ENCODE measurements at regions not wholly inside any gene's neighbourhood (a gene's known extent, or its start where the extent isn't known, plus 50 kb on each side); places are given as distances from the start of the nearest gene placed in this dataset.

GRCh38 chr20:60794674-60795073, 457.4 kb upstream of the CDH4 start:
- DNase-seq (ENCODE audit: low read depth in 2 of 2) = no peak

- no peak for DNase-seq (ENCODE audit: low read depth in 2 of 2)
Observed at GRCh38 chr20:60795651-60796050, 456.4 kb upstream of the CDH4 start.

GRCh38 chr20:60800185-60800584, 451.9 kb upstream of the CDH4 start:
- no peak for DNase-seq (ENCODE audit: low read depth in 2 of 2)

- DNase-seq (ENCODE audit: low read depth in 2 of 2) = no peak
Observed at GRCh38 chr20:60802676-60803075, 449.4 kb upstream of the CDH4 start.

- no peak for DNase-seq (ENCODE audit: low read depth in 2 of 2)
Observed at GRCh38 chr20:60803335-60804055, 448.6 kb upstream of the CDH4 start.

- no peak for DNase-seq (ENCODE audit: low read depth in 2 of 2)
Observed at GRCh38 chr20:60804240-60804917, 447.7 kb upstream of the CDH4 start.

GRCh38 chr20:60804918-60805630, 447.0 kb upstream of the CDH4 start:
- DNase-seq (ENCODE audit: low read depth in 2 of 2) = no peak

- no peak for DNase-seq (ENCODE audit: low read depth in 2 of 2)
Observed at GRCh38 chr20:60806354-60806753, 445.7 kb upstream of the CDH4 start.

GRCh38 chr20:60806824-60807223, 445.2 kb upstream of the CDH4 start:
- no peak for DNase-seq (ENCODE audit: low read depth in 2 of 2)

GRCh38 chr20:60808003-60808672, 443.9 kb upstream of the CDH4 start:
- no peak for DNase-seq (ENCODE audit: low read depth in 2 of 2)

GRCh38 chr20:60808701-60809100, 443.4 kb upstream of the CDH4 start:
- no peak for DNase-seq (ENCODE audit: low read depth in 2 of 2)

GRCh38 chr20:60810561-60810960, 441.5 kb upstream of the CDH4 start:
- DNase-seq (ENCODE audit: low read depth in 2 of 2) = no peak

- no peak for DNase-seq (ENCODE audit: low read depth in 2 of 2)
Observed at GRCh38 chr20:60812561-60812960, 439.5 kb upstream of the CDH4 start.

- no peak for DNase-seq (ENCODE audit: low read depth in 2 of 2)
Observed at GRCh38 chr20:60813066-60813465, 439.0 kb upstream of the CDH4 start.

GRCh38 chr20:60815656-60816055, 436.4 kb upstream of the CDH4 start:
- DNase-seq (ENCODE audit: low read depth in 2 of 2) = no peak

- no peak for DNase-seq (ENCODE audit: low read depth in 2 of 2)
Observed at GRCh38 chr20:60816901-60817300, 435.2 kb upstream of the CDH4 start.

- DNase-seq (ENCODE audit: low read depth in 2 of 2) = no peak
Observed at GRCh38 chr20:60817891-60818290, 434.2 kb upstream of the CDH4 start.

GRCh38 chr20:60819511-60819910, 432.6 kb upstream of the CDH4 start:
- DNase-seq (ENCODE audit: low read depth in 2 of 2) = no peak

- no peak for DNase-seq (ENCODE audit: low read depth in 2 of 2)
Observed at GRCh38 chr20:60820149-60820548, 431.9 kb upstream of the CDH4 start.

- no peak for DNase-seq (ENCODE audit: low read depth in 2 of 2)
Observed at GRCh38 chr20:60820918-60821317, 431.1 kb upstream of the CDH4 start.

GRCh38 chr20:60822699-60823607, 429.1 kb upstream of the CDH4 start:
- no peak for DNase-seq (ENCODE audit: low read depth in 2 of 2)
